Activated naive CD4-positive, alpha-beta T cell treated with anti-CD3 and anti-CD28 coated beads, Interleukin-2, amount 50 U/mL, for 24 hours (primary cell): ENCODE measurements at regions not wholly inside any gene's neighbourhood (a gene's known extent, or its start where the extent isn't known, plus 50 kb on each side); places are given as distances from the start of the nearest gene placed in this dataset.
"Not testable (repeated sequence)": the region's sequence is repeated elsewhere in the genome, so short reads cannot be mapped to it uniquely, and the experiment has no call there.

ENCODE experiments used
- H3K27ac Mint-ChIP-seq: one replicate; pipeline ENCODE4 v1.8.0; 2021; ENCODE audit warnings: mild to moderate bottlenecking, mixed read lengths
- H3K27me3 Mint-ChIP-seq: one replicate; pipeline ENCODE4 v1.8.0; 2021; ENCODE audit warnings: mixed read lengths
- H3K36me3 Mint-ChIP-seq: one replicate; pipeline ENCODE4 v1.8.0; 2021; ENCODE audit warnings: mixed read lengths
- H3K4me1 Mint-ChIP-seq: one replicate; pipeline ENCODE4 v1.8.0; 2021; ENCODE audit warnings: mixed read lengths
- H3K4me3 Mint-ChIP-seq: one replicate; pipeline ENCODE4 v1.8.0; 2021; ENCODE audit warnings: mild to moderate bottlenecking, mixed read lengths
- H3K9me3 Mint-ChIP-seq: one replicate; pipeline ENCODE4 v1.8.0; 2021; ENCODE audit warnings: mixed read lengths

GRCh38 chr14:37792124-37792523 is 196.7 kb downstream of the TTC6 start:
- Mint-ChIP-seq H3K36me3 (no peaks in the 10 kb centered on the region), H3K4me1 (no peaks in the 10 kb centered on the region), H3K4me3 (no peak overlapping the region), H3K27me3 (no peaks in the 10 kb centered on the region), H3K9me3 (no peaks in the 10 kb centered on the region), H3K27ac (no peak overlapping the region)

- peaks cover 1% of the 10 kb centered on the region for H3K27me3 Mint-ChIP-seq
- no peaks in the 10 kb centered on the region for H3K4me1 Mint-ChIP-seq
- H3K27ac Mint-ChIP-seq, result no peak overlapping the region
- H3K4me3 Mint-ChIP-seq, result no peak overlapping the region
- H3K9me3 Mint-ChIP-seq, result no peaks in the 10 kb centered on the region
- H3K36me3 Mint-ChIP-seq, result no peaks in the 10 kb centered on the region
Measured at GRCh38 chr14:37796703-37797416, 201.4 kb downstream of the TTC6 start.

- no peak overlapping the region for H3K27ac Mint-ChIP-seq
- H3K9me3 Mint-ChIP-seq, result no peaks in the 10 kb centered on the region
- no peak overlapping the region for H3K4me3 Mint-ChIP-seq
- H3K4me1 Mint-ChIP-seq, result no peaks in the 10 kb centered on the region
- peaks cover 1% of the 10 kb centered on the region for H3K27me3 Mint-ChIP-seq
- H3K36me3 Mint-ChIP-seq, result no peaks in the 10 kb centered on the region
Measured at GRCh38 chr14:37797675-37798074, 202.2 kb downstream of the TTC6 start.

DNA sequence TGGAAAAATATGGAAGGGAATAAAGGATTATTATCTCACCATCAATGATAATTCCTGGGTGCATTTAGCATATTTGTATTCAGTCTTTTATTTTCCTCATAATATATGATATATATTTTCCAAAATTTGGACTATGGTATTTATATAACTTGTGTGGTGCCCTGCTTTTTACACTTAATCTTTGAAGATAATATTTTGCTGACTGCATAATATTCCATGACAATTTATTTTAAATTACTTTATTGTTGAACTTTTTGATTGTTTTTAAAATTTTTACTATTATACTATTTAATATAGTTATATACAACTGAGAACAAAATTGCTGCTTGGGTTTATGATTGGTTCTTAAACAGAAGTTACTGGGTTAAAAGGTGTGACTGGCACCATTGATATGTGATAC is 212.3 kb downstream of the TTC6 start:
- Mint-ChIP-seq H3K9me3 (no peaks in the 10 kb centered on the region), H3K4me3 (no peak overlapping the region), H3K27ac (no peak overlapping the region), H3K36me3 (no peaks in the 10 kb centered on the region), H3K27me3 (no peaks in the 10 kb centered on the region), H3K4me1 (no peaks in the 10 kb centered on the region)

DNA sequence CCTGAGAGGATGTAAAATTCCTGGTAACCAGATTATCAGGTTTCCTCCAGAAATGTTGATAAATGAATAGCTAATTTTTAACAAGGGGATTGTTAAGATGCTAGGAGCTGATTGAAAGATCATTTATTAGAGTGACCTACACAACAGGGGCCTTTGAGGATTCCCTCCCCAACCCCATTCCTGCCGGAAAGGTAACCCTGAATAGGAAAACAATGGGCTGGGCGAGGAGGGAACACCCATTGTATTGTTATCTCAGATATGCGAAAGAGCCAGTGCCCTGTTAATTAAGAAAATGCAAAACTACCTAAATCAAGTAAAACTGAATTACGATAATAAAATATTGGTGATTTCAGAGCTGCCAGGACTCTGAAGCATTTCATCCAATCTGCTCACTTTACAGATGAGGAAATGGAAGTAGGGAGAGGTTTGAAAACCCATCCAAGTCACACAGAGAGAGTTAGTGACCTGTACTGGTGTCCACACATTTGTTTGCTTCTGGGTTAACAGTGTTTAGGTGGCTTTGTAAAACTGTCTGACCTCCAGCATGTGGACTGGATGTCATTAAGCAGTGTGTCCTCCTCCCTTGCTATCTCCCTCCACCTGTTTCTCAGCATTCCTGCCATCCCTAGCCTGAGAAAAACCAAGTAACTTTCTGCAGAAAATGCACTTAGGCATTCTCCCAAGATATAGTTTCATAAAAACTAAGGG is 214.8 kb downstream of the TTC6 start:
- Mint-ChIP-seq H3K4me3 (no peak overlapping the region), H3K27ac (no peak overlapping the region), H3K9me3 (no peaks in the 10 kb centered on the region), H3K27me3 (no peaks in the 10 kb centered on the region), H3K36me3 (no peaks in the 10 kb centered on the region), H3K4me1 (no peaks in the 10 kb centered on the region)

GRCh38 chr14:37813732-37814131 is 218.3 kb downstream of the TTC6 start:
- Mint-ChIP-seq H3K36me3 (no peaks in the 10 kb centered on the region), H3K27ac (no peak overlapping the region), H3K27me3 (peaks cover 6% of the 10 kb centered on the region), H3K4me3 (no peak overlapping the region), H3K4me1 (no peaks in the 10 kb centered on the region), H3K9me3 (no peaks in the 10 kb centered on the region)

- no peaks in the 10 kb centered on the region for H3K4me1 Mint-ChIP-seq
Measured at GRCh38 chr14:37816135-37816534, 220.7 kb downstream of the TTC6 start.

GRCh38 chr14:37816743-37817295 is 221.4 kb downstream of the TTC6 start:
- Mint-ChIP-seq H3K4me3 (no peak overlapping the region), H3K36me3 (no peaks in the 10 kb centered on the region), H3K27ac (no peak overlapping the region), H3K9me3 (no peaks in the 10 kb centered on the region), H3K4me1 (no peaks in the 10 kb centered on the region), H3K27me3 (peaks cover 6% of the 10 kb centered on the region)

More at GRCh38 chr14:37816135-37816534, 220.7 kb downstream of the TTC6 start:
- no peak overlapping the region for H3K4me3 Mint-ChIP-seq
- H3K9me3 Mint-ChIP-seq, result no peaks in the 10 kb centered on the region
- H3K27me3 Mint-ChIP-seq, result peaks cover 6% of the 10 kb centered on the region
- no peaks in the 10 kb centered on the region for H3K36me3 Mint-ChIP-seq
- no peak overlapping the region for H3K27ac Mint-ChIP-seq

GRCh38 chr14:37819155-37820015 is 224.0 kb downstream of the TTC6 start:
- Mint-ChIP-seq H3K4me1 (no peaks in the 10 kb centered on the region), H3K4me3 (no peak overlapping the region), H3K27ac (no peak overlapping the region), H3K36me3 (no peaks in the 10 kb centered on the region), H3K27me3 (peaks cover 6% of the 10 kb centered on the region), H3K9me3 (no peaks in the 10 kb centered on the region)

GRCh38 chr14:37820810-37821209 is 225.4 kb downstream of the TTC6 start:
- H3K4me1 Mint-ChIP-seq, H3K27me3 Mint-ChIP-seq, H3K4me3 Mint-ChIP-seq, H3K27ac Mint-ChIP-seq, H3K9me3 Mint-ChIP-seq, H3K36me3 Mint-ChIP-seq: not testable (repeated sequence)

DNA sequence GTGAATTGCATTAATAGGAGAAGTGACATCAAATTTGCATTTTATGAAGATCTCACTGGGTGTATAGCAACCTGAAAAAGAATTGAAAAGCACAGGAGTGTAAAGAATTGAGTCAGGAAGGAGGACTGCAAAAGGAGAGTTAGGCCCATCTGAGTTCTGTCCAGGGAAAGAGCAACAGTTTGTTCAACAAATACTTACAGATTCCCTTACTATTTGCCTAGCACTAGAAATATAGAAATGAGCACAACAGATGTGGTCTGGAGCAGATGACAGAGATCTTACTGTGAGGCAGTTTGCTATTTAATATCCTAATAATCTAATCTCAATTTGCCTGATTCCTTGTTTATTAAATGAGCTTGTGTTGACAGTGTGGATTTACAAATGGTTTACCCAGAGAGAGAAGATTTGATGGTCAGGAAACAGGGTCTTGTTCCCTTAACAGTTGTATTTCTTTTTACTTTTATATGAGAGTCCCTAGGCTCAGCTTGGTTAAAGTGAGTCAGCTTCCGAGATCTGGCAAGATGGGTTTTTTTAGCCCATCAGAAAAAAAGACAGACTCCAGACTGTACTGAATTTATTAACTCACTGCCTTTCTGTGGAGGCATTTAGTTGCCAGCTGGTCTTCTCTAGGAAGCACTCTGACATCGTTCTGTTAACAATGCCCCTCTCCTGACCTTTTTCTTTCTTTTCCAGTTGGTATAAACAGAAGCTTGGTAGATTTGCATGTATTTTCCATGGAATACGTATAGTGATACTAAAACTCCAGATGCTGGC is 229.7 kb downstream of the TTC6 start:
- Mint-ChIP-seq H3K9me3 (no peaks in the 10 kb centered on the region), H3K27me3 (no peaks in the 10 kb centered on the region), H3K27ac (no peak overlapping the region), H3K36me3 (no peaks in the 10 kb centered on the region), H3K4me1 (no peaks in the 10 kb centered on the region), H3K4me3 (no peak overlapping the region)

DNA sequence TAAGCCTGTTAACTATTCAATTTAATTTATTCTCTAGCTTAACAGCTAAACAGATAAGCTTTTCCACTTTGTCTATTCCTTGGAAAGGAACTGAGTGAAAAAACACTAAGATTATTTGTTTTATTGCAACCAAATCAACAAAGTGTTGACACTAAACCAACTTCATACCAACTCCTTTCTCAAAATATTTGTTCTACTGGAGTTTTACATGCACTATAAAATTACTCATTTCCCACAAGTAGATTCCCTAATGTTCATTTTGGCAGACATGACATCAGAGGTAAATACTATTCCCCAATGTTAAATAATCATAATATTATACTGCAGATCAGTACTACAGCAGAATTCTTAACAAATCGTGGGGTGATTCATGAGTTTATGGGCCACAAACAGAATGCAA is 231.4 kb downstream of the TTC6 start:
- Mint-ChIP-seq H3K4me1 (no peaks in the 10 kb centered on the region), H3K9me3 (peaks cover 11% of the 10 kb centered on the region), H3K27ac (no peak overlapping the region), H3K4me3 (no peak overlapping the region), H3K27me3 (no peaks in the 10 kb centered on the region), H3K36me3 (peaks cover 2% of the 10 kb centered on the region)

- Mint-ChIP-seq H3K27me3 (no peaks in the 10 kb centered on the region), H3K36me3 (peaks cover 2% of the 10 kb centered on the region)
Measured at GRCh38 chr14:37830271-37830670, 234.8 kb downstream of the TTC6 start.

GRCh38 chr14:37834275-37834674 is 238.8 kb downstream of the TTC6 start:
- H3K36me3 Mint-ChIP-seq, result peaks cover 2% of the 10 kb centered on the region
- H3K27ac Mint-ChIP-seq, result no peak overlapping the region

More at GRCh38 chr14:37830271-37830670, 234.8 kb downstream of the TTC6 start:
- Mint-ChIP-seq H3K4me3 (no peak overlapping the region), H3K27ac (no peak overlapping the region), H3K9me3 (peaks cover 31% of the 10 kb centered on the region), H3K4me1 (no peaks in the 10 kb centered on the region)

GRCh38 chr14:37838778-37839177 is 243.3 kb downstream of the TTC6 start:
- not testable (repeated sequence) for H3K27ac Mint-ChIP-seq, H3K4me3 Mint-ChIP-seq, H3K4me1 Mint-ChIP-seq, H3K36me3 Mint-ChIP-seq, H3K27me3 Mint-ChIP-seq
- H3K9me3 Mint-ChIP-seq, result peaks cover 26% of the 10 kb centered on the region

More at GRCh38 chr14:37834275-37834674, 238.8 kb downstream of the TTC6 start:
- no peaks in the 10 kb centered on the region for H3K4me1 Mint-ChIP-seq
- no peaks in the 10 kb centered on the region for H3K27me3 Mint-ChIP-seq
- H3K4me3 Mint-ChIP-seq, result no peak overlapping the region
- peaks cover 46% of the 10 kb centered on the region for H3K9me3 Mint-ChIP-seq
